ENCODE measurements at regions not wholly inside any gene's neighbourhood (a gene's known extent, or its start where the extent isn't known, plus 50 kb on each side); places are given as distances from the start of the nearest gene placed in this dataset.
"Not testable (repeated sequence)": the region's sequence is repeated elsewhere in the genome, so short reads cannot be mapped to it uniquely, and the experiment has no call there.

DNA sequence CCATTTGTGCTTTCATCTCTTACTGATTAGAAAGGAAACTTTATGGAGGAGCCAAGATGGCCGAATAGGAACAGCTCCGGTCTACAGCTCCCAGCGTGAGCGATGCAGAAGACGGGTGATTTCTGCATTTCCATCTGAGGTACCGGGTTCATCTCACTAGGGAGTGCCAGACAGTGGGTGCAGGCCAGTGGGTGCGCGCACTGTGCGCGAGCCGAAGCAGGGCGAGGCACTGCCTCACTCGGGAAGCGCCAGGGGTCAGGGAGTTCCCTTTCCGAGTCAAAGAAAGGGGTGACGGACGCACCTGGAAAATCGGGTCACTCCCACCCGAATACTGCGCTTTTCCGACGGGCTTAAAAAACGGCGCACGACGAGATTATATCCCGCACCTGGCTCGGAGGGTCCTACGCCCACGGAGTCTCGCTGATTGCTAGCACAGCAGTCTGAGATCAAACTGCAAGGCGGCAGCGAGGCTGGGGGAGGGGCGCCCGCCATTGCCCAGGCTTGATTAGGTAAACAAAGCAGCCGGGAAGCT is 63.5 kb upstream of the SH3GL3 start:
- not testable (repeated sequence) for TF ChIP-seq CTCF (conservative IDR thresholded peaks at IDR 0.05); EZH2 (IDR thresholded peaks at IDR 0.05; ENCODE audit: low read depth)

Measured in PC-9 (cell line).